Skeletal muscle satellite cell (primary cell): ENCODE measurements at regions not wholly inside any gene's neighbourhood (a gene's known extent, or its start where the extent isn't known, plus 50 kb on each side); places are given as distances from the start of the nearest gene placed in this dataset.

ENCODE experiments used
- H3K27me3 ChIP-seq: 2 replicates; pipeline ENCODE4 v1.7.0; 2013; ENCODE audit warnings: low read length; ENCODE audit not compliant: control insufficient read depth, insufficient read depth
- H3K36me3 ChIP-seq: 2 replicates; pipeline ENCODE4 v1.7.0; 2013; ENCODE audit warnings: mild to moderate bottlenecking, control low read depth, low read length; ENCODE audit not compliant: insufficient read depth
- H3K4me1 ChIP-seq: 2 replicates; pipeline ENCODE4 v1.7.0; 2013; ENCODE audit warnings: low read length; ENCODE audit not compliant: control insufficient read depth, insufficient read depth
- H3K4me2 ChIP-seq: 2 replicates; pipeline ENCODE4 v1.7.0; 2013; ENCODE audit warnings: mild to moderate bottlenecking, low read length
- H3K4me3 ChIP-seq: 2 replicates; pipeline ENCODE4 v1.7.0; 2013; ENCODE audit warnings: low read length
- H3K9ac ChIP-seq: 2 replicates; pipeline ENCODE4 v1.7.0; 2013; ENCODE audit warnings: mild to moderate bottlenecking, low read depth, low read length, moderate library complexity
- H3K9me3 ChIP-seq: replicated peaks from 2 replicates; pipeline ENCODE4 v1.7.0; 2013; ENCODE audit warnings: mild to moderate bottlenecking, control low read depth, low read length

DNA sequence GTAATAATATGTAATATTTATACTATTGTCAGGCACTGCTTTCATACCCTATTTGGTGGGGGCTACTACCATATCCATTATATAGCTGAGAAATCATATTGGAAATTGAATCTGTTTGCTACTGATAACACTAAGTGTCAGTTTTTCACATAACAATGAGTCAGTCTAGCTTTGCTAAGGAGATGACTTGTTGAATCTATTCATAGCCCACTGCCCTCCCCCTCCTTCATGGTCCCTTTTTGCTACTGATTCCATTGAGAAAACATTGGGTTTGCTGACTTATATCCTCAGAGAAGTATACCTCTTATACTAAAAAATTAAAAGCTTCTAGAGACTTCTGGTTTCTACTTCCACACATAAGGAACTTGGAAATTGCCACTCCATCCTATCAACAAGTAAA, 1898.4 kb downstream of the STIM2 start:
- Histone ChIP-seq H3K36me3 (no peaks in the 10 kb centered on the region), H3K4me2 (no peak overlapping the region), H3K4me3 (no peak overlapping the region), H3K27me3 (no peaks in the 10 kb centered on the region), H3K9me3 (no peaks in the 10 kb centered on the region), H3K9ac (no peak overlapping the region), H3K4me1 (no peaks in the 10 kb centered on the region)

DNA sequence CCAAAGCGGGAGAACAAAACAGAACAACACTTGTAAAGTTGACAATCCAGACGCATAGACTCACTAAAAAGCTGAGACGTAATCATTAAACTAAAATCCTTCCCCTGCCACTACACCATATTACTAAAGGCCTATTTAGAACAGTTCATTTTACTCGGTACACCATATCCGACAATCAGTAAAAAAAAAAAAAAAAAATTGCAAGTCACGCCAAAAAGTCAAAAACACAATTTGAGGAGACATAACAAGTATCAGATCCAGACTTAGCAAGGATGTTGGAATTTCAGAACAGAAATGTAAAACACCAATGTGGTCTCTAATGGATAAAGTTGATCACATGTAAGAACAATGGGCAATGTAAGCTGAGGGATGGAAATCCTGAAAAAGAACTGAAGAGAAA, 1899.4 kb downstream of the STIM2 start:
- no peaks in the 10 kb centered on the region for H3K36me3 ChIP-seq
- H3K27me3 ChIP-seq, result no peaks in the 10 kb centered on the region
- H3K9ac ChIP-seq, result no peak overlapping the region
- H3K9me3 ChIP-seq, result no peaks in the 10 kb centered on the region
- no peaks in the 10 kb centered on the region for H3K4me1 ChIP-seq
- H3K4me3 ChIP-seq, result no peak overlapping the region
- H3K4me2 ChIP-seq, result no peak overlapping the region

- Histone ChIP-seq H3K4me1 (peaks cover 17% of the 10 kb centered on the region), H3K4me2 (peak overlapping the region; percentile 49), H3K36me3 (no peaks in the 10 kb centered on the region), H3K4me3 (no peak overlapping the region), H3K27me3 (no peaks in the 10 kb centered on the region), H3K9me3 (no peaks in the 10 kb centered on the region), H3K9ac (no peak overlapping the region)
Measured at GRCh38 chr4:28772066-28772465, 1911.4 kb downstream of the STIM2 start.

GRCh38 chr4:28772788-28773187, 1912.1 kb downstream of the STIM2 start:
- no peak overlapping the region for H3K9ac ChIP-seq
- H3K4me1 ChIP-seq, result peaks cover 17% of the 10 kb centered on the region
- no peak overlapping the region for H3K4me3 ChIP-seq
- H3K4me2 ChIP-seq, result no peak overlapping the region
- H3K36me3 ChIP-seq, result no peaks in the 10 kb centered on the region
- no peaks in the 10 kb centered on the region for H3K9me3 ChIP-seq
- H3K27me3 ChIP-seq, result no peaks in the 10 kb centered on the region

GRCh38 chr4:28774344-28774743, 1913.7 kb downstream of the STIM2 start:
- Histone ChIP-seq H3K4me3 (no peak overlapping the region), H3K27me3 (no peaks in the 10 kb centered on the region), H3K9me3 (no peaks in the 10 kb centered on the region), H3K9ac (no peak overlapping the region), H3K36me3 (no peaks in the 10 kb centered on the region), H3K4me1 (peaks cover 17% of the 10 kb centered on the region), H3K4me2 (no peak overlapping the region)

GRCh38 chr4:28776004-28776403, 1915.4 kb downstream of the STIM2 start:
- Histone ChIP-seq H3K4me1 (peaks cover 17% of the 10 kb centered on the region), H3K36me3 (no peaks in the 10 kb centered on the region), H3K27me3 (no peaks in the 10 kb centered on the region), H3K9ac (no peak overlapping the region), H3K4me2 (no peak overlapping the region), H3K4me3 (no peak overlapping the region), H3K9me3 (no peaks in the 10 kb centered on the region)

- H3K27me3 ChIP-seq, result no peaks in the 10 kb centered on the region
- no peak overlapping the region for H3K4me3 ChIP-seq
Measured at GRCh38 chr4:28784188-28784587, 1923.5 kb downstream of the STIM2 start.

GRCh38 chr4:28787947-28788346, 1927.3 kb downstream of the STIM2 start:
- Histone ChIP-seq H3K4me1 (no peaks in the 10 kb centered on the region), H3K9ac (no peak overlapping the region), H3K4me3 (no peak overlapping the region), H3K27me3 (no peaks in the 10 kb centered on the region), H3K36me3 (no peaks in the 10 kb centered on the region), H3K4me2 (no peak overlapping the region), H3K9me3 (no peaks in the 10 kb centered on the region)

More at GRCh38 chr4:28784188-28784587, 1923.5 kb downstream of the STIM2 start:
- Histone ChIP-seq H3K9ac (no peak overlapping the region), H3K4me2 (no peak overlapping the region), H3K4me1 (no peaks in the 10 kb centered on the region), H3K36me3 (no peaks in the 10 kb centered on the region), H3K9me3 (no peaks in the 10 kb centered on the region)

- Histone ChIP-seq H3K4me2 (no peak overlapping the region), H3K36me3 (no peaks in the 10 kb centered on the region), H3K9me3 (no peaks in the 10 kb centered on the region), H3K27me3 (no peaks in the 10 kb centered on the region), H3K4me1 (no peaks in the 10 kb centered on the region), H3K4me3 (no peak overlapping the region), H3K9ac (no peak overlapping the region)
Measured at GRCh38 chr4:28788929-28789490, 1928.4 kb downstream of the STIM2 start.

GRCh38 chr4:28792917-28793597, 1927.1 kb upstream of the PCDH7 start:
- H3K27me3 ChIP-seq, result no peaks in the 10 kb centered on the region
- peaks cover 4% of the 10 kb centered on the region for H3K4me1 ChIP-seq
- H3K36me3 ChIP-seq, result no peaks in the 10 kb centered on the region
- H3K9ac ChIP-seq, result no peak overlapping the region
- H3K4me2 ChIP-seq, result no peak overlapping the region
- H3K9me3 ChIP-seq, result no peaks in the 10 kb centered on the region
- H3K4me3 ChIP-seq, result no peak overlapping the region

- Histone ChIP-seq H3K9ac (no peak overlapping the region), H3K27me3 (no peaks in the 10 kb centered on the region), H3K36me3 (no peaks in the 10 kb centered on the region), H3K4me2 (no peak overlapping the region), H3K4me3 (no peak overlapping the region), H3K4me1 (peaks cover 4% of the 10 kb centered on the region), H3K9me3 (no peaks in the 10 kb centered on the region)
Measured at GRCh38 chr4:28799696-28800095, 1920.5 kb upstream of the PCDH7 start.

GRCh38 chr4:28811025-28811424, 1909.1 kb upstream of the PCDH7 start:
- Histone ChIP-seq H3K4me3 (no peak overlapping the region), H3K4me2 (no peak overlapping the region), H3K4me1 (no peaks in the 10 kb centered on the region), H3K27me3 (no peaks in the 10 kb centered on the region), H3K9ac (no peak overlapping the region), H3K36me3 (no peaks in the 10 kb centered on the region), H3K9me3 (no peaks in the 10 kb centered on the region)
